GM19043 (cell line): ENCODE measurements at regions not wholly inside any gene's neighbourhood (a gene's known extent, or its start where the extent isn't known, plus 50 kb on each side); places are given as distances from the start of the nearest gene placed in this dataset.

Experiments used
- ATAC-seq: cut with Tn5 transposase; IDR thresholded peaks from one replicate; pipeline ENCODE4 v1.9.1; 2021; ENCODE audit warnings: low read depth; ENCODE audit not compliant: unreplicated experiment

- ATAC-seq = peak; percentile 80
These were observed 248.4 kb upstream of the KLF6 start for GRCh38 chr10:4033341-4033896.

- no peak for ATAC-seq
These were observed 244.9 kb upstream of the KLF6 start for GRCh38 chr10:4029866-4030265.

DNA sequence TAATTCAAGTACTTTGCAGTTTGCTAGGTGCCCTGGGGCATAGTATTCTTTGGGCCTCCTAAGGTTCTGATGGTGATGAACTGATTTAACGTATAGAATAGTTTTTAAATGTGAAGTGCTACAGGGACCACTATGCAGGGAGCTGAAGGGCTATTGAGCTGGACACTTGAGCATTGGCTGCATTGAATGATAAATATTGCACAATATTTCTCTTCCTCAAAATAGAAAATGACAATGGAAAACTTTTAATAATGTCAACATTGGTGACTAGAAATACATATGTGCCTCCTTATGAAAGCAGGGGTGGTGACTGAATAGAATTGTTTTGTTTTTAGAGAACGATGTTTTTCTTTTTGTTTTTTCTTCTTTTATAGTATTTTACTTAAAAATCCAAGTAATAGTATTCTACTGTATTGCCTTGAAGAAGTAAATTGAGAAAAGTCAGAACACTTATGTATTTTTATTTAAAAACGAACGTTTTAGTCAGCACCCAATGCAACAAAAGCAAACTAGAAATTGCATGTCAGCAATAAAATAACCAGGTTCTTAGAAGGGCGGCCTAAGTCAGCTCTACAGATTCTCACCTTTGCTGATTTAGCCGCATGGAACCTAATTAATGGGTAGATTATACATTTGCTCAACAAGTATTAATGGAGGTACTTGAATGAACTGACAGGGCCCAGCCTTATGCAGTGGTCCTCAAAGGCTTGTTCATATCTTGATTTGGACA lies 244.0 kb upstream of the KLF6 start:
- ATAC-seq = no peak

- no peak for ATAC-seq
These were observed 243.0 kb upstream of the KLF6 start for GRCh38 chr10:4028027-4028471.

- ATAC-seq = no peak
These were observed 240.3 kb upstream of the KLF6 start for GRCh38 chr10:4025339-4025738.

GRCh38 chr10:4024516-4025245 lies 239.7 kb upstream of the KLF6 start:
- no peak for ATAC-seq

DNA sequence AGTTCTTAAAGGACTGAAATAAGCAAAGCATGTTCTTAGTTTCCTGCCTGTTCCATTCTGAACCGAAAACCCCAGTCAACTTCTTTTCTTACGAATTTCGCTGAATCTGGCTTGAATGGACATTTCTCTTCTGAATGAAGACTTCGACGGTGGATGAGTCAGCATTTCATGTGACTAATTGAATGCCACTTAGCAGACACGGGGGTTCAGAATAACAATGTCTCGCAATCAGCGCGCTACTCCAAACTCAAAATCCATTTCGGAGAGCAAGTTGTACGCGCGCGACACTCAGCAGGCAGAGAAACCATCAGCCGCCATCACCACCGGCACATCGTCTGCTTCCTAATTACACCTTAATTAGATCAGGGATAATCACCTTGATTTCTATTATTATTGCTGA lies 239.0 kb upstream of the KLF6 start:
- ATAC-seq = no peak

- ATAC-seq = no peak
These were observed 237.5 kb upstream of the KLF6 start for GRCh38 chr10:4022473-4022872.

DNA sequence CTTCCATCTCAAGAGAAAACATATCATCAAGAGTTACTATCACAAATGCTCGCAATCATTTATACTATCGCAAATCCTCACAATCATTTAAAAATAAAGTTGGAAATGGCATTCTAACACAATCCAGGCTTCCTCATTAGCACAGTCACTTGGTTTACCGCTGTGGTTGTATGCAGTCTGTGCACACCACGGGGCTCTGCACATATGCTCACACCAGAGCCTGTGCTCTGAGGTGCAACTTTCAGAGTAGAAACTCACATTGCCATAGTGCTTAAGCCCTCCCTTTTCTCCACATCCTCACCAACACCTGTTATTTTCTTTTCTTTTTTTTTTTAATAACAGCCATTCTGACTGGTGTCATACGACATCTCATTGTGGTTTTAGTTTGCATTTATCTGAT lies 235.6 kb upstream of the KLF6 start:
- ATAC-seq = no peak

DNA sequence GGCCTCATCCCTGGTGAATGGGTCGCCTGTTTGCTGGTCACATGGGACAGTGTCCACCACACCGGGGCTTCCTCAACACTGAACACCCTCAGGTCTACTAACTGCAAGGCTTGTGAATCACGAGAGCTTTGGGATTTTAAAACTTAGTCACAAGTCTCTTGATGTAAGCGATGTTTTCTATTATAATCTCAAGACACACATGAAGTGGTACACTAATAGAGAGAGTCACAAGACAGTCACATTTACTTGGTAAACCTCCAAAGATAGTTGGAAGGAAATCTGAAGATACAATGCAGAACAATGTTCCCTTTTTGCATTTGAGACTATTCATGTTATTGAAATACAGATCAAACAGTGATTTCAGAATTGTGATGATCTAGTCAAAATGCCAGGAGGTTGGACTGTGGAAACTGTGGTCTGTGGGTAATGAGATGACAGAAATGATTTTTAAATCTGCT lies 233.1 kb upstream of the KLF6 start:
- no peak for ATAC-seq

DNA sequence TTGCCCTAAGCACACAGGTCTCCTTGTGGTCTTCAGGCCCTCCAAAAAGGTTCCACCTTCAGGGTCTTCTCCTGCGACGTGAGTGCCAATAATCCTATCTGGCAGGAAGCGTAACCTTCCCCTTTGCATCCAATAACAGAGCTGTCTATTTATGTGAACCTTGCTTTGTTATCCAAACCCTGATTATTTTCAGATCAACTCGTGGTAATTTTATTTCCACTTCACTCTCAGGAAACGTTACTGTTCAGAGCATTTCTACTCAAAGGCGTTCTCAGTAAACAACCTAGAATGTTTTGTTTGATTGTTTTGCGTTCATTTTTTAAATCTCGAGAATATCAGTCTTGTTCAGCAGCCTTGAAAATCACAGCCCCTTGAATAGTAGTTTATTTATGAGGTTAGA lies 232.3 kb upstream of the KLF6 start:
- ATAC-seq = no peak

- ATAC-seq = no peak
These were observed 231.3 kb upstream of the KLF6 start for GRCh38 chr10:4016214-4016740.

- ATAC-seq = peak; percentile 65
These were observed 228.7 kb upstream of the KLF6 start for GRCh38 chr10:4013651-4014121.

DNA sequence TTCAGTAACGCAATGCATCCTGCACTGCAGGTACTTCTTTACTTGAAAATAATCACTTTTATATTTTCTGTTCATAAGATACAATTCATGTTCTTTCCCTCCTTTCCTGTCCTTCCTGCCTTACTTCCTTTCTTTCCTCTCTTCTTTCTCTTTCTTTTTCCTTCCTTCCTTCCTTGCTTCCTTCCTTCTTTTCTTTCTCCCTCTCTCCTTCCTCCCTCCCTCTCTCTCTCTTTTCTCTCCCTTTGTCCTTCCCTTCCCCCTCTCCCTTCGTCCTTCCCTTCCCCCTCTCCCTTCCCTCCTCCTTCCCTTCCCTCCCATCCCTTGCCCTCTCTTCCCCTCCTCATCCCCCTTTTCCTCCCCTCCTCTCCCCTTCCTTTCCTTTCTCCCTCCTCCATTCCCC lies 227.8 kb upstream of the KLF6 start:
- no peak for ATAC-seq

GRCh38 chr10:4011136-4011812 lies 226.3 kb upstream of the KLF6 start:
- ATAC-seq = no peak

DNA sequence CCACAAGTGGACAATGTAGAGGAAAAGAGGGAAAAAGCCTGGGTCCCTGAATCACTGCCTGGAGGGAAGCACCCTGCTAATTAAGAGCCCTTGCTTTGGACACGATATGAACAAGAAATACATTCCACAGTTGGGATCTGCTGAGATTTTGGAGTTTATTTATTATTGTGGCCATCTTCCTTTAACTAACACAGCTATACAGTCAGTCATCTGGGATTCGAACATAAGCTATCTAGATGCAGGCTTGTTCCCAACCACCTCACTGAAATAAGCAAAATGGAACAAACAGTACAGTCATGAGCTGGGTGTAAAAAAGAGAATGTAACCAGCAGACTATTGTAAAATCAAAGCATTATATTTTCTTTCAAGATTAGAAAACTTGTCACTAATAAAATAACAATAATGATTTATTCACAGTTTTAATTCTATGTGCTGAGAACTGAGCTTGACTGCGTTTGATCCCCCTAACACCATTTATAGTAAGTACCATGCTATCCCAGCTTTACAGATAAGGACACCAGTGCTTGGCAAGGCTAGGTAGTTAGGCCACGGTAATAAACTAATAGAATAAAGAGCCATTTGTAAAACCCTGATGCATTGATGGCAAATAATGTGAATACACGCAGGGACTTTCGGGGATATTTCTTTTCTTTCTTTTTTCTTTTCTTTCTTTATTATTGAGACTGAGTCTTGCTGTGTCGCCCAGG lies 223.8 kb upstream of the KLF6 start:
- no peak for ATAC-seq

DNA sequence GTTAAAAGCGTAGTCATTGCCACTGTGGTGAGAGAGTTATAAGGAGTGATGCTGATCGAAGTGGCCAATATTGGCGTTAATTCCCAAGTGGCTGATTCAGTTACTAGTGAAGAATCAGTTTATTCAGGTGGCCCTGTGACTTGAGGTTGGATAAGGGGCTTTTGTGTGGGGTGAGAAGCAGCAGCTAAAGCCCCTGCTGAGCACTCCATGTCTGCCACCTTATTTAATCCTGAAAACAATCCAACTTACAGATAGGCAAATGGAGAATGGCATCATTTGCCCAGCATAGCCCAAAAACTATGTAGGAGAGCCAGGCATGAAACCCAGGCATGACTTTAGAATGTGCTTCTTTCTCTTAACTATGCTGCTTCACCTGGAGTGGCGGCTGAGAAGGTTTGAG lies 222.8 kb upstream of the KLF6 start:
- ATAC-seq = no peak

- ATAC-seq = no peak
These were observed 221.8 kb upstream of the KLF6 start for GRCh38 chr10:4006858-4007257.

DNA sequence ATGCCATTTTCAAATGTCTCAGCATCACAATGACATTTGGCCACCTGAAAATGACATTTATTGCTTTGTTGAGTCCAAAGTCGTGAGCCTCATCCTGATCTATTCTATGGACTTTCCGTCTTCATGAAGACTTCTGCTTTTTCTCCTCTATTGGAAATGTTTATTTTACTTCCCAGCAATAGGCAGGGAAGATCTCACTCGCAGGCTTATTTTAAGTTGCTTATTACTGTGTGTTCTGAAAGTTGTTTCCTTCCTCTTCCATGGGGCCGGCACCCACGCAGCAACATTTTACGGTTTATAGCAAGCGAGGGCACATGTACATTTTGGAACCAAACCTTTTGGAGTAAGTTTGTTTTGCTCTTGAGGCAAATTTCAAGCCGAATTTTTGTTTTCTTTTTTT lies 221.0 kb upstream of the KLF6 start:
- no peak for ATAC-seq

GRCh38 chr10:4004990-4005389 lies 220.0 kb upstream of the KLF6 start:
- ATAC-seq = no peak
